ENCODE measurements at regions not wholly inside any gene's neighbourhood (a gene's known extent, or its start where the extent isn't known, plus 50 kb on each side); places are given as distances from the start of the nearest gene placed in this dataset.

DNA sequence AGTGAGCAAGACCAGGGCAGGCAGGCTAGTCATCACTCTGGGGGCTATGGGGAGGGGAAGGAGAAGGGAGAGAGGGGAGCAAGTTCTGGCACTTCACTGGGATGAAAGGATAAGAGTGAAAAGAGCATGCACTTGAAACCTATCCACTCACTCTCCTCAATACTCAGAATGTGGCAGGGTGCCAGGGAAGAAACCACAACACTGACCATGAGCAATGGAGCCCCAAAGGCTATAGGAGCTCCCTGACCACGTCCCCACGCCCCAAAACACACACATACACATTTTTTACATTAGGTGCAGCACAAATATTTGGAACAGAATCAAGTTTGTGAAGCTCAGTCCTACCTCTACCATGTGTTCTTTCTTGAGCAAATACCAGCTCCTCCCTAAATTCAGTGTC, 132.2 kb downstream of the IDS start:
- TF ChIP-seq, protein P1, sequence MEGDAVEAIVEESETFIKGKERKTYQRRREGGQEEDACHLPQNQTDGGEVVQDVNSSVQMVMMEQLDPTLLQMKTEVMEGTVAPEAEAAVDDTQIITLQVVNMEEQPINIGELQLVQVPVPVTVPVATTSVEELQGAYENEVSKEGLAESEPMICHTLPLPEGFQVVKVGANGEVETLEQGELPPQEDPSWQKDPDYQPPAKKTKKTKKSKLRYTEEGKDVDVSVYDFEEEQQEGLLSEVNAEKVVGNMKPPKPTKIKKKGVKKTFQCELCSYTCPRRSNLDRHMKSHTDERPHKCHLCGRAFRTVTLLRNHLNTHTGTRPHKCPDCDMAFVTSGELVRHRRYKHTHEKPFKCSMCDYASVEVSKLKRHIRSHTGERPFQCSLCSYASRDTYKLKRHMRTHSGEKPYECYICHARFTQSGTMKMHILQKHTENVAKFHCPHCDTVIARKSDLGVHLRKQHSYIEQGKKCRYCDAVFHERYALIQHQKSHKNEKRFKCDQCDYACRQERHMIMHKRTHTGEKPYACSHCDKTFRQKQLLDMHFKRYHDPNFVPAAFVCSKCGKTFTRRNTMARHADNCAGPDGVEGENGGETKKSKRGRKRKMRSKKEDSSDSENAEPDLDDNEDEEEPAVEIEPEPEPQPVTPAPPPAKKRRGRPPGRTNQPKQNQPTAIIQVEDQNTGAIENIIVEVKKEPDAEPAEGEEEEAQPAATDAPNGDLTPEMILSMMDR (IDR thresholded peaks at IDR 0.05), result no peak
- no peak for TF ChIP-seq POLR2A (IDR thresholded peaks at IDR 0.05)
